Nephron (organoid): ENCODE measurements at regions not wholly inside any gene's neighbourhood (a gene's known extent, or its start where the extent isn't known, plus 50 kb on each side); places are given as distances from the start of the nearest gene placed in this dataset.

Source experiments
- H3K27ac Mint-ChIP-seq, 3 experiments: 2 replicates each; pipeline ENCODE4 v1.8.0; 2020; ENCODE audit warnings: mixed read lengths in 3 of 3, mild to moderate bottlenecking in 2 of 3, moderate library complexity in 1 of 3
- H3K27me3 Mint-ChIP-seq: 2 replicates; pipeline ENCODE4 v1.8.0; 2021; ENCODE audit warnings: low read depth, mild to moderate bottlenecking, moderate library complexity, mixed read lengths
- H3K36me3 Mint-ChIP-seq: 2 replicates; pipeline ENCODE4 v1.8.0; 2020; ENCODE audit warnings: low read depth, mixed read lengths
- H3K4me1 Mint-ChIP-seq: 2 replicates; pipeline ENCODE4 v1.8.0; 2020; ENCODE audit warnings: mixed read lengths
- H3K4me3 Mint-ChIP-seq, 3 experiments: 2 replicates each; pipeline ENCODE4 v1.8.0; 2020; ENCODE audit warnings: mild to moderate bottlenecking in 3 of 3, mixed read lengths in 3 of 3, moderate library complexity in 2 of 3
- H3K9me3 Mint-ChIP-seq: 2 replicates; pipeline ENCODE4 v1.8.0; 2020; ENCODE audit warnings: mixed read lengths
- TF ChIP-seq, protein P1 (sequence below), 3 experiments: fragments of 200-600 bp; sonication (generic); IDR thresholded peaks; one replicate each; pipeline ENCODE4 v1.5.0; 2021; ENCODE audit warnings: antibody characterized with exemption in 3 of 3; ENCODE audit not compliant: unreplicated experiment in 3 of 3

GRCh38 chr2:120504936-120505705 is 159.2 kb downstream of the INHBB start:
- Mint-ChIP-seq H3K36me3 (no peaks in the 10 kb centered on the region), H3K27ac (no peak overlapping the region), H3K4me3 (no peak overlapping the region), H3K27me3 (peaks cover 52% of the 10 kb centered on the region), H3K9me3 (no peaks in the 10 kb centered on the region), H3K4me1 (peaks cover 6% of the 10 kb centered on the region)
- TF ChIP-seq, protein P1, sequence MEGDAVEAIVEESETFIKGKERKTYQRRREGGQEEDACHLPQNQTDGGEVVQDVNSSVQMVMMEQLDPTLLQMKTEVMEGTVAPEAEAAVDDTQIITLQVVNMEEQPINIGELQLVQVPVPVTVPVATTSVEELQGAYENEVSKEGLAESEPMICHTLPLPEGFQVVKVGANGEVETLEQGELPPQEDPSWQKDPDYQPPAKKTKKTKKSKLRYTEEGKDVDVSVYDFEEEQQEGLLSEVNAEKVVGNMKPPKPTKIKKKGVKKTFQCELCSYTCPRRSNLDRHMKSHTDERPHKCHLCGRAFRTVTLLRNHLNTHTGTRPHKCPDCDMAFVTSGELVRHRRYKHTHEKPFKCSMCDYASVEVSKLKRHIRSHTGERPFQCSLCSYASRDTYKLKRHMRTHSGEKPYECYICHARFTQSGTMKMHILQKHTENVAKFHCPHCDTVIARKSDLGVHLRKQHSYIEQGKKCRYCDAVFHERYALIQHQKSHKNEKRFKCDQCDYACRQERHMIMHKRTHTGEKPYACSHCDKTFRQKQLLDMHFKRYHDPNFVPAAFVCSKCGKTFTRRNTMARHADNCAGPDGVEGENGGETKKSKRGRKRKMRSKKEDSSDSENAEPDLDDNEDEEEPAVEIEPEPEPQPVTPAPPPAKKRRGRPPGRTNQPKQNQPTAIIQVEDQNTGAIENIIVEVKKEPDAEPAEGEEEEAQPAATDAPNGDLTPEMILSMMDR (IDR thresholded peaks at IDR 0.05; ENCODE audit: unreplicated experiment in 3 of 3): no peak

DNA sequence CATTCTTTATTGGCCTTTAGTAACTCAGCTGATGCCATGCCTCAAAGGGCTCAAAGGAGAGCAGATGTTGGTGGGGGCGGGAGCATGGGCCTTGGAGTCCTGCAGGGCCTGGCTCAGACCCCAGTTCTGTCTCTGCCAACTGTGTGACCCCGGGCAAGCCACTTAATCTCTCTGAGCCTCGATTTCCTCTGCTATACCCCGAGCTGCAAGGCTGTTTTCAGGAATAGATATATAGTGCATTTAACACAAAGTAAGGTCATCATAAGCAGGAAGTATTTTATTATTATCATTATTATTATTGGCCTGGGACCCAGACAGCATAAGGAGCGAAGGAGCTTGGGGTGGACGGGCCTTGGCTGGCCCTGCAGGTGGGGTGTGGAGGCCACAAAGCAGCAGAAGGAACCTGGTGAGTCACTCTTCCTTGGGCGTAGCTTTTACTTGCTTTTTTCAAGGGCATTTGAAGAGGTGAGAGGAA is 162.7 kb downstream of the INHBB start:
- Mint-ChIP-seq H3K4me1 (peaks cover 6% of the 10 kb centered on the region), H3K27ac (no peak overlapping the region), H3K27me3 (peaks cover 58% of the 10 kb centered on the region)

DNA sequence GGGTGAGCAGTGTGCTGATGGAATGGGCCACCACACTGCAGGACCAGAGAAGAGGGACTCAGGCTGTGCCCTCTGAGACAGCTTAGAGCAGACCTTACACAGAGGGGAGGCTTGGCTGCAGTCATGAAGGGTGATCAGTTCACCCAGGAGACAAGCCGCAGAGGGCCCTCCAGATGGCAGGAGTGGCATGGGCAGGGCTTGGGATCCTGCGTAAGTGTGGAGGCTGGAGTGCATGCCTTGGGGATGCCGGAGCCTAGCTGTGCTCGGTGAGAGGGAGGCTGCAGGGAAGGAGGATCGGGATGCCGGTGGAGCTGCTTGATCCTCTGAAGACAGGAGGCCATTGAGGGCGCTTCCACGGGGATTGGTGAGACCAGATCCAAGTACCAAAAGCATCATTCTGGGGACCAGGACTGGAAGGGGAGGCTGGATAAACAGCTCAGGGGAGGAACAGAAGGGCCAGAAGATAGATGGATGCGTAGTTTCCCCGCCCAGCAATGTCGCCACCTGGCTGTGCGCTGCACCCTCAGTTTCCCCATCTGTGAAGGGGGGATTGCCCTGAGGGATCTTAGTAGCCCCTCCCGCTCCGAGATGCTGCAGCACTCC is 163.4 kb downstream of the INHBB start:
- TF ChIP-seq, protein P1 (IDR thresholded peaks at IDR 0.05; ENCODE audit: unreplicated experiment in 3 of 3): no peak
- H3K4me3 Mint-ChIP-seq: no peak overlapping the region
- H3K27me3 Mint-ChIP-seq: peaks cover 62% of the 10 kb centered on the region

More for the DNA sequence above, 162.7 kb downstream of the INHBB start:
- TF ChIP-seq, protein P1 (IDR thresholded peaks at IDR 0.05; ENCODE audit: unreplicated experiment in 3 of 3): no peak
- no peaks in the 10 kb centered on the region for H3K36me3 Mint-ChIP-seq
- no peaks in the 10 kb centered on the region for H3K9me3 Mint-ChIP-seq
- no peak overlapping the region for H3K4me3 Mint-ChIP-seq

GRCh38 chr2:120509991-120510735 is 164.2 kb downstream of the INHBB start:
- H3K27ac Mint-ChIP-seq: no peak overlapping the region

More for the DNA sequence above, 163.4 kb downstream of the INHBB start:
- Mint-ChIP-seq H3K9me3 (no peaks in the 10 kb centered on the region), H3K27ac (no peak overlapping the region), H3K4me1 (peaks cover 6% of the 10 kb centered on the region), H3K36me3 (no peaks in the 10 kb centered on the region)

DNA sequence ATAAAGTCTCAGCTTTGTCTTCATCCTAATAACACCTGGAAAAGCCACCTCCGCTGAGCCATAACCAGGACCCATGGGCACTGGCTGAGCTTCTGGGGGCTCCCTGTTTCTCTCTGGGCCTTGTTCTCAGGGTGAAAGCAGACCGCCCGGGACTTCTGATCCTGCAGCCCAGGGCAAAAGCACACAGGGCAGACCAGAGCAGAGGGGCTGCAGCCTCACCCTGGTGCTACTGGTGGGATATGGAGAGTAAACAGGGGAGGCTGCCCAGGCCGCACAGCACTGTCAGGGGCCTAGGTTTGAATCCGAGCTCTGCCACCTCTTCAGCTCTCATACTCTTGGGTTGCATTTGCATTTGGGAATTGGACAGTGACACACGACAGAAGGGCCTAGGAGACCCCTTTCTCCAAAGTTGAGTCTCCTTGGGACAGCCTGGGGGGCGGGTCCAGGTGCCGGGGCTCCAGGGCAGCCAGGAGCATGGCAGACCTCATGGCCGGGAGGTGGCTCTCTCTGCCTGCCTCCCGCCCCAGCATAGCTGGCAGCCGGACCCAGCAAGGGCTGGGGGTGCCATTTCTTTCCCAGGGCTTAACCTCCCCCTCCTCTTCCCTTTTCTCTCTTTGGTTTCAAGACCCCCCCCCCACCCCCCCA is 164.9 kb downstream of the INHBB start:
- H3K27ac Mint-ChIP-seq: no peak overlapping the region
- H3K4me3 Mint-ChIP-seq: no peak overlapping the region
- H3K27me3 Mint-ChIP-seq: peaks cover 61% of the 10 kb centered on the region
- TF ChIP-seq, protein P1 (IDR thresholded peaks at IDR 0.05; ENCODE audit: unreplicated experiment in 3 of 3): no peak
- no peaks in the 10 kb centered on the region for H3K36me3 Mint-ChIP-seq
- H3K4me1 Mint-ChIP-seq: peaks cover 6% of the 10 kb centered on the region
- H3K9me3 Mint-ChIP-seq: no peaks in the 10 kb centered on the region

More at GRCh38 chr2:120509991-120510735, 164.2 kb downstream of the INHBB start:
- no peaks in the 10 kb centered on the region for H3K36me3 Mint-ChIP-seq
- H3K4me3 Mint-ChIP-seq: no peak overlapping the region
- TF ChIP-seq, protein P1 (IDR thresholded peaks at IDR 0.05; ENCODE audit: unreplicated experiment in 3 of 3): no peak
- H3K9me3 Mint-ChIP-seq: no peaks in the 10 kb centered on the region
- H3K4me1 Mint-ChIP-seq: peaks cover 6% of the 10 kb centered on the region
- H3K27me3 Mint-ChIP-seq: peaks cover 60% of the 10 kb centered on the region
